Lung (tissue), 11 donors: ENCODE measurements at regions not wholly inside any gene's neighbourhood (a gene's known extent, or its start where the extent isn't known, plus 50 kb on each side); places are given as distances from the start of the nearest gene placed in this dataset.

Experiments used
- ATAC-seq: fragments of 200-7000 bp; cut with Tn5 transposase; one replicate; pipeline ENCODE4 v1.9.1; 2020; ENCODE audit warnings: moderate number of reproducible peaks; ENCODE audit not compliant: insufficient read depth, low FRiP score
- DNase-seq, 3 donors: peaks; one replicate each; pipeline ENCODE4 v3.0.0-alpha.2; 2013 to 2017
- H3K27ac ChIP-seq, 2 donors: one replicate each; pipeline ENCODE4 v1.5.1; 2013; ENCODE audit warnings: mild to moderate bottlenecking in 2 of 2, moderate library complexity in 2 of 2, control low read depth in 1 of 2, inconsistent platforms in 1 of 2, low read depth in 1 of 2, low read length in 1 of 2
- H3K27me3 ChIP-seq, 3 donors: one replicate each; pipeline ENCODE4 v1.5.1; 2013; ENCODE audit warnings: low read length in 2 of 3; ENCODE audit not compliant: control insufficient read depth in 3 of 3, insufficient read depth in 3 of 3
- H3K36me3 ChIP-seq, 4 donors: one replicate each; pipeline ENCODE4 v1.5.1; 2013; ENCODE audit warnings: low read length in 4 of 4, mild to moderate bottlenecking in 1 of 4, moderate library complexity in 1 of 4; ENCODE audit not compliant: control insufficient read depth in 4 of 4, insufficient read depth in 4 of 4
- H3K4me1 ChIP-seq, 5 donors: one replicate each; pipeline ENCODE4 v1.5.1; 2013; ENCODE audit warnings: low read length in 5 of 5, mild to moderate bottlenecking in 2 of 5, moderate library complexity in 1 of 5; ENCODE audit not compliant: control insufficient read depth in 5 of 5, insufficient read depth in 5 of 5
- H3K4me3 ChIP-seq: one replicate; pipeline ENCODE4 v1.5.1; 2013; ENCODE audit warnings: mild to moderate bottlenecking, control low read depth, moderate library complexity
- H3K9ac ChIP-seq, 2 donors: one replicate each; pipeline ENCODE4 v1.5.1; 2013; ENCODE audit warnings: low read length in 2 of 2, control low read depth in 1 of 2; ENCODE audit not compliant: insufficient read depth in 1 of 2
- H3K9me3 ChIP-seq, 4 donors: one replicate each; pipeline ENCODE4 v1.5.1; 2013; ENCODE audit warnings: low read length in 3 of 4, mild to moderate bottlenecking in 1 of 4, moderate library complexity in 1 of 4; ENCODE audit not compliant: control insufficient read depth in 4 of 4, insufficient read depth in 3 of 4
- CTCF ChIP-seq: IDR thresholded peaks from 2 replicates; pipeline ENCODE4 v1.5.1; 2012; ENCODE audit warnings: mild to moderate bottlenecking; ENCODE audit errors: control extremely low read depth, extremely low read depth
- WGBS, 2 donors: extraction: QIAGEN DNeasy Blood & Tissue Kit; methylation state at CpG; one replicate each; pipeline ENCODE4 v1.1.7; 2013; 5-methylcytosine and 5-hydroxymethylcytosine counted together
- donor health status: control.
- donor health status: control.
- donor health status: Bipolar disorder and iron deficiency.
- donor health status: healthy.
- donor health status: DM: yes; HTN: yes; CAD: no.

- Histone ChIP-seq H3K27ac (no peak overlapping the region), H3K27me3 (no peaks in the 10 kb centered on the region), H3K36me3 (no peaks in the 10 kb centered on the region), H3K4me3 (no peak overlapping the region), H3K4me1 (no peaks in the 10 kb centered on the region), H3K9me3 (peaks cover 0 to 2% (median 1%) of the 10 kb centered on the region in 4 donors), H3K9ac (no peak overlapping the region)
- no peak for ATAC-seq
- TF ChIP-seq CTCF: no peak
- DNase-seq: no peak
- 51 to 64% methylated on average over 6 of the region's 6 CpGs for WGBS, 2 donors
Measured at GRCh38 chr11:91731051-91731450, 493.6 kb upstream of the FAT3 start.

- 78 to 93% methylated on average over 4 of the region's 4 CpGs for WGBS, 2 donors
- no peak for ATAC-seq
- no peak for TF ChIP-seq CTCF
- no peak for DNase-seq
- H3K9me3 ChIP-seq: peaks cover 0 to 2% (median under 1%) of the 10 kb centered on the region in 4 donors
- no peaks in the 10 kb centered on the region for H3K36me3 ChIP-seq
- H3K9ac ChIP-seq: no peak overlapping the region
- no peaks in the 10 kb centered on the region for H3K27me3 ChIP-seq
- H3K4me3 ChIP-seq: no peak overlapping the region
- H3K27ac ChIP-seq: no peak overlapping the region
- no peaks in the 10 kb centered on the region for H3K4me1 ChIP-seq
Measured at GRCh38 chr11:91730620-91731019, 494.0 kb upstream of the FAT3 start.

- Histone ChIP-seq H3K9me3 (peaks cover 0 to 2% (median under 1%) of the 10 kb centered on the region in 4 donors), H3K4me1 (no peaks in the 10 kb centered on the region), H3K27me3 (no peaks in the 10 kb centered on the region), H3K9ac (no peak overlapping the region), H3K4me3 (no peak overlapping the region), H3K36me3 (no peaks in the 10 kb centered on the region), H3K27ac (no peak overlapping the region)
- no peak for TF ChIP-seq CTCF
- DNase-seq (no peak), ATAC-seq (no peak)
Measured at GRCh38 chr11:91730057-91730456, 494.6 kb upstream of the FAT3 start.

- H3K4me1 ChIP-seq: no peaks in the 10 kb centered on the region
- TF ChIP-seq CTCF: no peak
- H3K36me3 ChIP-seq: no peaks in the 10 kb centered on the region
- peaks cover 0 to 10% (median 0%) of the 10 kb centered on the region in 4 donors for H3K9me3 ChIP-seq
- WGBS, 2 donors: 63 to 65% methylated on average over 5 of the region's 5 CpGs
- H3K9ac ChIP-seq: no peak overlapping the region
- no peak overlapping the region for H3K27ac ChIP-seq
- no peaks in the 10 kb centered on the region for H3K27me3 ChIP-seq
- no peak for DNase-seq
- no peak overlapping the region for H3K4me3 ChIP-seq
- ATAC-seq: no peak
Measured at GRCh38 chr11:91717169-91717568, 507.4 kb upstream of the FAT3 start.
